ENCODE measurements at regions not wholly inside any gene's neighbourhood (a gene's known extent, or its start where the extent isn't known, plus 50 kb on each side); places are given as distances from the start of the nearest gene placed in this dataset.

DNA sequence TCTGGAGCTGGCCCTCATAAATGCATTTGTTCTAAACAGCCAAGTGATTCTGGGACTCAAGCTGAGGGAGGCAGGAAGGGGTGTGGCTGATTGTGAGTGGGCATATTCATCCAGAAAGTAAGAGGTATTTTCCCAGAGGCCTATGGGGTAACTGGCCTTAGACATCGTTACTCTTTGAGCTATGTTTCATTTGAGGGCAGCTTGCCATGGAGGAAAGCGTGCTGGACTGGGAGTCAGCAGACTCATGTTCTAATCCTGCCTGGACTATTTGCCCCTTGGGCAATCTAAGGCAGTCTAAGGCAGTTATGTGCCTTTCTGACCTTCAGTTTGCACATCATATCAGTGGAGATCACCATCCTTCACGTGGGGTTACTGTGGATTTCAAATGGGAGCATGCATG, 93.5 kb upstream of the SLC14A2 start:
- TF ChIP-seq CTCF (conservative IDR thresholded peaks at IDR 0.05; ENCODE audit: low read depth, low read length): no peak
- no peak for TF ChIP-seq BHLHE40 (IDR thresholded peaks at IDR 0.05; ENCODE audit: low read depth, low read length)
- TF ChIP-seq USF2 (IDR thresholded peaks at IDR 0.05; ENCODE audit: low read depth, low read length): no peak
- no peak for TF ChIP-seq MXI1 (IDR thresholded peaks at IDR 0.05; ENCODE audit: borderline replicate concordance, low read depth, low read length)
- no peak for TF ChIP-seq FOS (IDR thresholded peaks at IDR 0.05; ENCODE audit: low read depth, low read length)
- no peak for TF ChIP-seq RAD21 (IDR thresholded peaks at IDR 0.05; ENCODE audit: low read length)
- TF ChIP-seq RCOR1 (IDR thresholded peaks at IDR 0.05; ENCODE audit: insufficient replicate concordance, low read length): no peak
- no peak for TF ChIP-seq POLR2A (IDR thresholded peaks at IDR 0.05; ENCODE audit: low read depth, low read length)
- no peak for TF ChIP-seq MAFK (IDR thresholded peaks at IDR 0.05; ENCODE audit: low read depth, low read length)
- no peak for TF ChIP-seq MAZ (IDR thresholded peaks at IDR 0.05; ENCODE audit: borderline replicate concordance, low read depth, low read length)
- no peak for TF ChIP-seq NFE2L2 (IDR thresholded peaks at IDR 0.05; ENCODE audit: low read depth, low read length)
- TF ChIP-seq, protein P1, sequence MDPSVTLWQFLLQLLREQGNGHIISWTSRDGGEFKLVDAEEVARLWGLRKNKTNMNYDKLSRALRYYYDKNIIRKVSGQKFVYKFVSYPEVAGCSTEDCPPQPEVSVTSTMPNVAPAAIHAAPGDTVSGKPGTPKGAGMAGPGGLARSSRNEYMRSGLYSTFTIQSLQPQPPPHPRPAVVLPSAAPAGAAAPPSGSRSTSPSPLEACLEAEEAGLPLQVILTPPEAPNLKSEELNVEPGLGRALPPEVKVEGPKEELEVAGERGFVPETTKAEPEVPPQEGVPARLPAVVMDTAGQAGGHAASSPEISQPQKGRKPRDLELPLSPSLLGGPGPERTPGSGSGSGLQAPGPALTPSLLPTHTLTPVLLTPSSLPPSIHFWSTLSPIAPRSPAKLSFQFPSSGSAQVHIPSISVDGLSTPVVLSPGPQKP (IDR thresholded peaks at IDR 0.05; ENCODE audit: borderline replicate concordance, low read depth, low read length): no peak
- TF ChIP-seq CEBPB (IDR thresholded peaks at IDR 0.05; ENCODE audit: low read depth, low read length): no peak
- WGBS, 2 experiments (ENCODE audit: extremely low coverage in 2 of 2, insufficient read length in 1 of 2): 0% methylated on average over 1 of the region's 3 CpGs; no CpG with 5 or more reads in 1 of the 2 experiments

More for the DNA sequence above, 93.5 kb upstream of the SLC14A2 start:
- Histone ChIP-seq H3K27ac (ENCODE audit: insufficient read depth, low read length) (no peak overlapping the region), H3K23ac (ENCODE audit: low read depth, low read length) (no peak overlapping the region), H3K9me1 (ENCODE audit: insufficient read depth, low read length) (no peaks in the 10 kb centered on the region), H3K27me3 (ENCODE audit: control insufficient read depth, insufficient read depth, low read length) (no peaks in the 10 kb centered on the region; the same call in 1 of the 2 replicates), H4K20me1 (ENCODE audit: insufficient read depth, low read length) (no peaks in the 10 kb centered on the region), H3K4me3 (ENCODE audit: insufficient read depth, low read depth, low read length) (no peak overlapping the region), H3K36me3 (ENCODE audit: control insufficient read depth, insufficient read depth, low read length) (no peaks in the 10 kb centered on the region), H3K9ac (ENCODE audit: low read depth, low read length) (no peak overlapping the region), H3K4me2 (ENCODE audit: low read depth, low read length) (no peak overlapping the region), H2BK20ac (ENCODE audit: low read depth, low read length) (no peak overlapping the region), H2AK9ac (replicated peaks; ENCODE audit: low read depth, low read length, poor library complexity) (no peak overlapping the region), H3K18ac (ENCODE audit: low read depth, low read length) (no peak overlapping the region), H3K56ac (ENCODE audit: extremely low read depth, insufficient read depth, low read length) (no peak overlapping the region), H2BK5ac (ENCODE audit: low read depth, low read length, poor library complexity, severe bottlenecking) (no peak overlapping the region), H3K4ac (ENCODE audit: low read depth, low read length) (no peak overlapping the region), H2AFZ (replicated peaks; ENCODE audit: low read length, poor library complexity) (no peak overlapping the region), H2AK5ac (ENCODE audit: low read depth, low read length) (no peak overlapping the region), H3K9me3 (ENCODE audit: control insufficient read depth, insufficient read depth, low read length) (no peaks in the 10 kb centered on the region), H3K4me1 (ENCODE audit: control insufficient read depth, insufficient read depth, low read length) (peaks cover 2% of the 10 kb centered on the region; the same call in 1 of the 2 replicates), H3K79me1 (ENCODE audit: low read depth in 1 of 2, low read length in 2 of 2) (no peaks in the 10 kb centered on the region), H2BK15ac (ENCODE audit: low read depth, low read length) (no peak overlapping the region), H2BK120ac (ENCODE audit: low read depth, low read length) (no peak overlapping the region), H4K8ac (ENCODE audit: low read depth in 2 of 2, low read length in 2 of 2) (no peak overlapping the region), H3K14ac (replicated peaks; ENCODE audit: low read depth, low read length) (no peak overlapping the region), H4K5ac (ENCODE audit: low read depth, low read length) (no peak overlapping the region), H4K91ac (ENCODE audit: insufficient read depth, low read depth, low read length) (no peak overlapping the region)
- dilution Hi-C loops (cut with HindIII; ENCODE audit: low sequenced_read_pairs, unreplicated experiment): no loop called here
- in situ Hi-C loops (cut with MboI; ENCODE audit: low sequenced_read_pairs): no loop called here
- ATAC-seq (ENCODE audit: low read depth): peak; percentile 12
- ChIA-PET CTCF (no interaction called here), POLR2A (ENCODE audit: unreplicated experiment) (no interaction called here)
- peak; percentile 22 for DNase-seq
- no TSS peak for BruUV-seq (replicated peaks)
- intact Hi-C loops (cut with micrococcal nuclease): no loop called here

Data from IMR-90 (cell line).